GM18867 (cell line): ENCODE measurements at regions not wholly inside any gene's neighbourhood (a gene's known extent, or its start where the extent isn't known, plus 50 kb on each side); places are given as distances from the start of the nearest gene placed in this dataset.

Experiments
- ATAC-seq: cut with Tn5 transposase; IDR thresholded peaks from one replicate; pipeline ENCODE4 v1.9.1; 2021; ENCODE audit warnings: mild to moderate bottlenecking, moderate library complexity; ENCODE audit not compliant: unreplicated experiment

GRCh38 chr10:6660460-6660859, 80.4 kb upstream of the PRKCQ start:
- no peak for ATAC-seq

GRCh38 chr10:6659451-6659850, 79.4 kb upstream of the PRKCQ start:
- no peak for ATAC-seq

- ATAC-seq: no peak
These were observed 77.6 kb upstream of the PRKCQ start for GRCh38 chr10:6657669-6658068.

GRCh38 chr10:6657196-6657595, 77.1 kb upstream of the PRKCQ start:
- no peak for ATAC-seq

- ATAC-seq: no peak
These were observed 74.5 kb upstream of the PRKCQ start for GRCh38 chr10:6654571-6654970.

GRCh38 chr10:6650586-6650985, 70.5 kb upstream of the PRKCQ start:
- ATAC-seq: no peak

- no peak for ATAC-seq
These were observed 69.8 kb upstream of the PRKCQ start for GRCh38 chr10:6649903-6650302.

- ATAC-seq: no peak
These were observed 69.0 kb upstream of the PRKCQ start for GRCh38 chr10:6648894-6649720.

GRCh38 chr10:6647811-6648526, 67.9 kb upstream of the PRKCQ start:
- peak; percentile 63 for ATAC-seq

- no peak for ATAC-seq
These were observed 63.9 kb upstream of the PRKCQ start for GRCh38 chr10:6643962-6644361.

GRCh38 chr10:6642876-6643275, 62.8 kb upstream of the PRKCQ start:
- ATAC-seq: no peak

- no peak for ATAC-seq
These were observed 60.5 kb upstream of the PRKCQ start for GRCh38 chr10:6640433-6641040.

GRCh38 chr10:6637053-6637452, 57.0 kb upstream of the PRKCQ start:
- ATAC-seq: no peak

- ATAC-seq: no peak
These were observed 55.7 kb upstream of the PRKCQ start for GRCh38 chr10:6635784-6636183.
